BLaER1 (cell line): ENCODE measurements at regions not wholly inside any gene's neighbourhood (a gene's known extent, or its start where the extent isn't known, plus 50 kb on each side); places are given as distances from the start of the nearest gene placed in this dataset.

Experiments used
- H3K27ac ChIP-seq: shearing (Covaris generic); formaldehyde crosslinking; 2 replicates; pipeline ENCODE4 v1.8.1; 2022
- H3K27me3 ChIP-seq: shearing (Covaris generic); formaldehyde crosslinking; 2 replicates; pipeline ENCODE4 v1.8.1; 2022
- H3K36me3 ChIP-seq: shearing (Covaris generic); formaldehyde crosslinking; 2 replicates; pipeline ENCODE4 v1.8.1; 2022
- H3K4me1 ChIP-seq: shearing (Covaris generic); formaldehyde crosslinking; 2 replicates; pipeline ENCODE4 v1.8.1; 2022
- H3K4me2 ChIP-seq: shearing (Covaris generic); formaldehyde crosslinking; 2 replicates; pipeline ENCODE4 v1.8.1; 2022
- H3K4me3 ChIP-seq: shearing (Covaris generic); formaldehyde crosslinking; 2 replicates; pipeline ENCODE4 v1.8.1; 2022
- H3K9ac ChIP-seq: shearing (Covaris generic); formaldehyde crosslinking; 2 replicates; pipeline ENCODE4 v1.8.1; 2022
- H3K9me3 ChIP-seq: shearing (Covaris generic); formaldehyde crosslinking; 2 replicates; pipeline ENCODE4 v1.8.1; 2022
- H4K20me1 ChIP-seq: shearing (Covaris generic); formaldehyde crosslinking; 2 replicates; pipeline ENCODE4 v1.8.1; 2022
- Cebpa-rat ChIP-seq: shearing (Covaris generic); IDR thresholded peaks from 2 replicates; pipeline ENCODE4 v1.8.1; 2022

DNA sequence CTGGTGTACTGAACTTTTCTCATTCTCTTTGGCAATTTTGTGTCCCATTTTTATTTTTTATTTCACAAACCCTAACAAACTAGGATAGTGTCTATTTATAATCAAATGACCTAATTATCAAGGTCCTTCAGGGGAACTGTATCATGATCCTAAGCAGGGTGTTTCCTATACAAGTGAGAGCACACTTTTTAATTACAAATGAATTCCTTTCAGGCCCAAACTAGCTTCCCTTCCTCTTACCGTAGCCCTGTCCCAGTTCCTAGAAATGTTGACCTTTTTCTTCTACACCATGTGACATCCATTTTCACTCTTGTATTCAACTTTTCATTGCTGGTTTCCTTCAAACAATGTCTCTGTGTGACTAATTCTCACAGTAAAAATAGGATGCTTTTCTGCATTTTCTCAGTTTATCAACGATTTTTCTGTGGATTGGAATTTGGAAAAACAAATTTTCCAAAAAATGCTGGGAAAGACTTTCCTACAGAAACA is 411.4 kb downstream of the CCDC91 start:
- TF ChIP-seq Cebpa-rat: no peak
- Histone ChIP-seq H3K27ac (no peak overlapping the region), H4K20me1 (no peaks in the 10 kb centered on the region), H3K36me3 (no peaks in the 10 kb centered on the region), H3K9me3 (peaks cover 2% of the 10 kb centered on the region; the same call in 1 of the 2 replicates), H3K4me1 (no peaks in the 10 kb centered on the region), H3K4me3 (no peak overlapping the region), H3K4me2 (no peak overlapping the region), H3K27me3 (no peaks in the 10 kb centered on the region), H3K9ac (no peak overlapping the region)

DNA sequence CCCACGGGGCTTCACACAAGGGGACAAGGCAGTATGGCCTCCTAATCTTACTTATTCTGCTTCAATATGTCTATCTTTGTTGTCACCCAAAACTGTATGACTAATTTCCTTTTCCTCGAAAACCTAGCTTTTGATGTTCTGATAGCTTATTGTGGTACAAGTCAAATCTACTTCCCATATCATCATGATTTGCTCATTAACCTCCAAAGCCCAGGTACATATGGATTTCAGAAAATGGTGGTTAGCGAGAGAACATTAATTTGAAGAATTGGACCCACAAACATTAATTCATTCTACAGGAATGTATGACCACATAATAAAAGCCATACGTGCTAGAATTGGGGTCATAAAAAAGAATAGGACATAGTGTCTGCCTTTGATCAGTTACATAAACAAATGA is 412.5 kb downstream of the CCDC91 start:
- TF ChIP-seq Cebpa-rat: no peak
- H3K36me3 ChIP-seq: no peaks in the 10 kb centered on the region

GRCh38 chr12:28603239-28603638 is 413.0 kb downstream of the CCDC91 start:
- no peaks in the 10 kb centered on the region for H3K4me1 ChIP-seq
- TF ChIP-seq Cebpa-rat: no peak
- H3K36me3 ChIP-seq: no peaks in the 10 kb centered on the region
- no peak overlapping the region for H3K4me2 ChIP-seq
- H3K27ac ChIP-seq: no peak overlapping the region
- H3K4me3 ChIP-seq: no peak overlapping the region
- H3K9ac ChIP-seq: no peak overlapping the region
- H3K9me3 ChIP-seq: peaks cover 16% of the 10 kb centered on the region
- no peaks in the 10 kb centered on the region for H4K20me1 ChIP-seq
- no peaks in the 10 kb centered on the region for H3K27me3 ChIP-seq

More for the DNA sequence above, 412.5 kb downstream of the CCDC91 start:
- Histone ChIP-seq H3K4me1 (no peaks in the 10 kb centered on the region), H3K9ac (no peak overlapping the region), H4K20me1 (no peaks in the 10 kb centered on the region), H3K27ac (no peak overlapping the region), H3K9me3 (peaks cover 13% of the 10 kb centered on the region), H3K27me3 (no peaks in the 10 kb centered on the region), H3K4me2 (no peak overlapping the region), H3K4me3 (no peak overlapping the region)

DNA sequence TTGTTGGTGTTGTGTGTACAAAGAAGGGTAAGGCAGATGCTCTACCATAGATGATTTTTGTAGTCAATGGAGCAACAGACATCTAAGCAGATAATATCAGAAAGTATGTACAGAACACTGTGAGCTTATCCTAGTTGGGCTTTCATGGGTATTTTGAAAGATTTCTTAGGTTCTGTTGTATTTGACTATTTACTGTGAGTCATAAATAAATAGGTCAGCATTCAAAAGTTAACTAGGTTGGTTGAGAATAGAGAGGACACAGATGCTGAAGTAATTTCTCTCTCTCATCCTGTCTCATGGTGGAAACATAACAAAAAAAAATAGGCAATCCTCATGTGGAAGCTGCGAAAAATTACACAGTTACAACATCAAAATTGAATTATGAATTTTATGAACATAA is 413.5 kb downstream of the CCDC91 start:
- Histone ChIP-seq H3K9me3 (peaks cover 16% of the 10 kb centered on the region), H3K4me3 (no peak overlapping the region), H4K20me1 (no peaks in the 10 kb centered on the region), H3K4me1 (no peaks in the 10 kb centered on the region), H3K27ac (no peak overlapping the region), H3K4me2 (no peak overlapping the region), H3K9ac (no peak overlapping the region), H3K36me3 (no peaks in the 10 kb centered on the region), H3K27me3 (no peaks in the 10 kb centered on the region)
- no peak for TF ChIP-seq Cebpa-rat

GRCh38 chr12:28604240-28604639 is 414.0 kb downstream of the CCDC91 start:
- Histone ChIP-seq H3K9ac (no peak overlapping the region), H3K9me3 (peaks cover 16% of the 10 kb centered on the region), H3K4me2 (no peak overlapping the region), H3K27me3 (no peaks in the 10 kb centered on the region), H3K27ac (no peak overlapping the region), H3K4me3 (no peak overlapping the region), H4K20me1 (no peaks in the 10 kb centered on the region), H3K36me3 (no peaks in the 10 kb centered on the region), H3K4me1 (no peaks in the 10 kb centered on the region)
- TF ChIP-seq Cebpa-rat: no peak

GRCh38 chr12:28606967-28607557 is 416.8 kb downstream of the CCDC91 start:
- Histone ChIP-seq H3K36me3 (no peaks in the 10 kb centered on the region), H3K4me2 (no peak overlapping the region), H3K27me3 (no peaks in the 10 kb centered on the region), H4K20me1 (no peaks in the 10 kb centered on the region), H3K4me1 (no peaks in the 10 kb centered on the region), H3K9me3 (peaks cover 16% of the 10 kb centered on the region), H3K4me3 (no peak overlapping the region), H3K9ac (no peak overlapping the region), H3K27ac (no peak overlapping the region)
- no peak for TF ChIP-seq Cebpa-rat

- H3K9ac ChIP-seq: no peak overlapping the region
- H3K4me3 ChIP-seq: no peak overlapping the region
- no peaks in the 10 kb centered on the region for H3K36me3 ChIP-seq
- no peaks in the 10 kb centered on the region for H4K20me1 ChIP-seq
- TF ChIP-seq Cebpa-rat: no peak
- peaks cover 16% of the 10 kb centered on the region for H3K9me3 ChIP-seq
- H3K4me1 ChIP-seq: no peaks in the 10 kb centered on the region
- H3K27me3 ChIP-seq: no peaks in the 10 kb centered on the region
- H3K4me2 ChIP-seq: no peak overlapping the region
- no peak overlapping the region for H3K27ac ChIP-seq
These were observed 420.3 kb downstream of the CCDC91 start for GRCh38 chr12:28610401-28611114.

- Histone ChIP-seq H3K27me3 (no peaks in the 10 kb centered on the region), H3K9ac (no peak overlapping the region), H3K4me3 (no peak overlapping the region), H3K9me3 (peaks cover 16% of the 10 kb centered on the region), H3K4me1 (no peaks in the 10 kb centered on the region), H4K20me1 (no peaks in the 10 kb centered on the region), H3K36me3 (no peaks in the 10 kb centered on the region), H3K27ac (no peak overlapping the region), H3K4me2 (no peak overlapping the region)
- TF ChIP-seq Cebpa-rat: no peak
These were observed 420.8 kb downstream of the CCDC91 start for GRCh38 chr12:28611115-28611435.

- H3K4me1 ChIP-seq: no peaks in the 10 kb centered on the region
- TF ChIP-seq Cebpa-rat: no peak
- no peak overlapping the region for H3K9ac ChIP-seq
- no peaks in the 10 kb centered on the region for H3K27me3 ChIP-seq
- H3K9me3 ChIP-seq: peaks cover 16% of the 10 kb centered on the region
- no peaks in the 10 kb centered on the region for H3K36me3 ChIP-seq
- no peak overlapping the region for H3K4me3 ChIP-seq
- H3K27ac ChIP-seq: no peak overlapping the region
- H4K20me1 ChIP-seq: no peaks in the 10 kb centered on the region
- no peak overlapping the region for H3K4me2 ChIP-seq
These were observed 421.2 kb downstream of the CCDC91 start for GRCh38 chr12:28611449-28611848.

DNA sequence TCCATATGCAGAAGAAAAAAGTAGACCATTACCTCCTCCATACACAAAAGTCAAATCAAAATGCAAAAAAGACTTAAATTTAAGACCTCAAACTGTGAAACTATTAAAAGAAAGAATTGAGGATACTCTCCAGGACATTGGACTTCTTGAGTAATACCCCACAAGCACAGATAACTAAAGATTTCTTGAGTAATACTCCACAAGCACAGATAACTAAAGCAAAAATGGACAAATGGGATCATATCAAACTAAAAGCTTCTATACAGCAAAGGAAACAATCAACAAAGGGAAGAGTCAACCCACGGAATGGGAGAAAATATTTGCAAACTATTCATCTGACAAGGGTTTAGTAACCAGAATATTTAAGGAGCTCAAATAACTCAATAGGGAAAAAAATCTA is 427.9 kb downstream of the CCDC91 start:
- Histone ChIP-seq H3K4me3 (no peak overlapping the region), H3K27me3 (no peaks in the 10 kb centered on the region), H3K9ac (no peak overlapping the region), H3K4me1 (no peaks in the 10 kb centered on the region), H4K20me1 (no peaks in the 10 kb centered on the region), H3K9me3 (no peaks in the 10 kb centered on the region), H3K4me2 (no peak overlapping the region), H3K36me3 (no peaks in the 10 kb centered on the region), H3K27ac (no peak overlapping the region)
- no peak for TF ChIP-seq Cebpa-rat

GRCh38 chr12:28618772-28619171 is 428.5 kb downstream of the CCDC91 start:
- Histone ChIP-seq H4K20me1 (no peaks in the 10 kb centered on the region), H3K4me3 (no peak overlapping the region), H3K36me3 (no peaks in the 10 kb centered on the region), H3K9ac (no peak overlapping the region), H3K27ac (no peak overlapping the region), H3K4me2 (no peak overlapping the region), H3K27me3 (no peaks in the 10 kb centered on the region), H3K9me3 (no peaks in the 10 kb centered on the region), H3K4me1 (no peaks in the 10 kb centered on the region)
- no peak for TF ChIP-seq Cebpa-rat
